ENCODE measurements at regions not wholly inside any gene's neighbourhood (a gene's known extent, or its start where the extent isn't known, plus 50 kb on each side); places are given as distances from the start of the nearest gene placed in this dataset.

- TF ChIP-seq CREB1 (CRISPR knock-in tag; IDR thresholded peaks at IDR 0.05; ENCODE audit: low read depth), result no peak
- no peak for TF ChIP-seq NANOG (IDR thresholded peaks at IDR 0.05; ENCODE audit: borderline replicate concordance)
- no peak for TF ChIP-seq ETS1 (IDR thresholded peaks at IDR 0.05)
- TF ChIP-seq EZH2phosphoT487 (IDR thresholded peaks at IDR 0.05; ENCODE audit: unreplicated experiment), result no peak
- no peak for TF ChIP-seq POLR2AphosphoS5 (IDR thresholded peaks at IDR 0.05; ENCODE audit: low read depth)
- TF ChIP-seq CTCF (conservative IDR thresholded peaks at IDR 0.05; ENCODE audit: low read depth in 2 of 2), result no peak
- no peak for TF ChIP-seq STAT1 (IDR thresholded peaks at IDR 0.05; ENCODE audit: unreplicated experiment)
Observed at GRCh38 chr6:169321546-169321945, 67.9 kb upstream of the THBS2 start (continued).

- ATAC-seq, result no peak
- TF ChIP-seq EZH2phosphoT487 (IDR thresholded peaks at IDR 0.05; ENCODE audit: unreplicated experiment) (no peak), JUNB (IDR thresholded peaks at IDR 0.05; ENCODE audit: unreplicated experiment) (no peak), ZNF331 (CRISPR knock-in tag; IDR thresholded peaks at IDR 0.05; ENCODE audit: low read depth) (no peak), CREB1 (CRISPR knock-in tag; IDR thresholded peaks at IDR 0.05; ENCODE audit: low read depth) (no peak), ETS1 (IDR thresholded peaks at IDR 0.05) (no peak), EZH2 (IDR thresholded peaks at IDR 0.05; ENCODE audit: low read depth, unreplicated experiment) (no peak), NANOG (IDR thresholded peaks at IDR 0.05; ENCODE audit: borderline replicate concordance) (no peak), CTCF (conservative IDR thresholded peaks at IDR 0.05; ENCODE audit: low read depth in 2 of 2) (no peak)
- TF ChIP-seq, protein P1, sequence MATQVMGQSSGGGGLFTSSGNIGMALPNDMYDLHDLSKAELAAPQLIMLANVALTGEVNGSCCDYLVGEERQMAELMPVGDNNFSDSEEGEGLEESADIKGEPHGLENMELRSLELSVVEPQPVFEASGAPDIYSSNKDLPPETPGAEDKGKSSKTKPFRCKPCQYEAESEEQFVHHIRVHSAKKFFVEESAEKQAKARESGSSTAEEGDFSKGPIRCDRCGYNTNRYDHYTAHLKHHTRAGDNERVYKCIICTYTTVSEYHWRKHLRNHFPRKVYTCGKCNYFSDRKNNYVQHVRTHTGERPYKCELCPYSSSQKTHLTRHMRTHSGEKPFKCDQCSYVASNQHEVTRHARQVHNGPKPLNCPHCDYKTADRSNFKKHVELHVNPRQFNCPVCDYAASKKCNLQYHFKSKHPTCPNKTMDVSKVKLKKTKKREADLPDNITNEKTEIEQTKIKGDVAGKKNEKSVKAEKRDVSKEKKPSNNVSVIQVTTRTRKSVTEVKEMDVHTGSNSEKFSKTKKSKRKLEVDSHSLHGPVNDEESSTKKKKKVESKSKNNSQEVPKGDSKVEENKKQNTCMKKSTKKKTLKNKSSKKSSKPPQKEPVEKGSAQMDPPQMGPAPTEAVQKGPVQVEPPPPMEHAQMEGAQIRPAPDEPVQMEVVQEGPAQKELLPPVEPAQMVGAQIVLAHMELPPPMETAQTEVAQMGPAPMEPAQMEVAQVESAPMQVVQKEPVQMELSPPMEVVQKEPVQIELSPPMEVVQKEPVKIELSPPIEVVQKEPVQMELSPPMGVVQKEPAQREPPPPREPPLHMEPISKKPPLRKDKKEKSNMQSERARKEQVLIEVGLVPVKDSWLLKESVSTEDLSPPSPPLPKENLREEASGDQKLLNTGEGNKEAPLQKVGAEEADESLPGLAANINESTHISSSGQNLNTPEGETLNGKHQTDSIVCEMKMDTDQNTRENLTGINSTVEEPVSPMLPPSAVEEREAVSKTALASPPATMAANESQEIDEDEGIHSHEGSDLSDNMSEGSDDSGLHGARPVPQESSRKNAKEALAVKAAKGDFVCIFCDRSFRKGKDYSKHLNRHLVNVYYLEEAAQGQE (IDR thresholded peaks at IDR 0.05; ENCODE audit: unreplicated experiment), result no peak
Observed at GRCh38 chr6:169320013-169320412, 66.4 kb upstream of the THBS2 start.

More at GRCh38 chr6:169320013-169320412, 66.4 kb upstream of the THBS2 start:
- no peaks in the 10 kb centered on the region for H3K4me1 ChIP-seq (ENCODE audit: insufficient read depth)
- no peaks in the 10 kb centered on the region for H3K4me1 Mint-ChIP-seq
- peaks cover 1% of the 10 kb centered on the region; the same call in 1 of the 2 replicates for H3K9me2 ChIP-seq (ENCODE audit: insufficient read depth)
- no peak for DNase-seq (ENCODE audit: low spot score)
- H3K36me3 Mint-ChIP-seq (ENCODE audit: low read depth), result no peaks in the 10 kb centered on the region
- H3F3A ChIP-seq (replicated peaks; ENCODE audit: low read depth), result no peaks in the 10 kb centered on the region
- H3K27ac Mint-ChIP-seq, result no peak overlapping the region
- no peaks in the 10 kb centered on the region for H3K27me3 Mint-ChIP-seq (ENCODE audit: insufficient read depth, low read depth, poor library complexity)
- no peak overlapping the region for H3K27ac ChIP-seq (ENCODE audit: low read depth)
- H3K36me3 ChIP-seq (ENCODE audit: insufficient read depth), result no peaks in the 10 kb centered on the region
- H3K27me3 ChIP-seq (ENCODE audit: insufficient read depth), result no peaks in the 10 kb centered on the region
- H3K79me2 ChIP-seq (replicated peaks; ENCODE audit: insufficient read depth), result no peaks in the 10 kb centered on the region
- H4K20me1 ChIP-seq (replicated peaks; ENCODE audit: insufficient read depth), result no peaks in the 10 kb centered on the region
- no peak overlapping the region for H3K4me3 Mint-ChIP-seq
- H2AFZ ChIP-seq, result peak overlapping the region; percentile 66; the same call in 1 of the 2 replicates
- H3K4me3 ChIP-seq, result no peak overlapping the region
- no peaks in the 10 kb centered on the region for H3K9me3 Mint-ChIP-seq
- no peak overlapping the region for H3K4me2 ChIP-seq

All from GM23338 (cell line).